Activated CD8-positive, alpha-beta memory T cell treated with anti-CD3 and anti-CD28 coated beads for 36 hours (primary cell): ENCODE measurements at regions not wholly inside any gene's neighbourhood (a gene's known extent, or its start where the extent isn't known, plus 50 kb on each side); places are given as distances from the start of the nearest gene placed in this dataset.

Experiments used
- CTCF ChIA-PET: fragments of 350-600 bp; sonication (Branson Sonifier 250); formaldehyde crosslinking; loops from one replicate; lab custom pipeline; 2021; ENCODE audit warnings: antibody characterized with exemption; lab: Charles Lee
- POLR2A ChIA-PET: fragments of 350-600 bp; sonication (Branson Sonifier 250); formaldehyde crosslinking; loops from one replicate; lab custom pipeline; 2021; ENCODE audit warnings: antibody characterized with exemption; lab: Charles Lee

- ChIA-PET POLR2A (no interaction called here), CTCF (no interaction called here)
Observed at GRCh38 chr9:107222020-107222522, 61.0 kb upstream of the RAD23B start.

- ChIA-PET POLR2A (no interaction called here), CTCF (interaction anchor here (1.1 kb wide), 1 partner anchor 11 kb away, joined by 3 read pairs; no protein-coding TSS in a partner anchor)
Observed at GRCh38 chr9:107223381-107223780, 59.7 kb upstream of the RAD23B start.

- ChIA-PET CTCF (no interaction called here), POLR2A (no interaction called here)
Observed at GRCh38 chr9:107224252-107224651, 58.8 kb upstream of the RAD23B start.

GRCh38 chr9:107226421-107226820, 56.7 kb upstream of the RAD23B start:
- ChIA-PET CTCF (no interaction called here), POLR2A (no interaction called here)

GRCh38 chr9:107227774-107228173, 55.3 kb upstream of the RAD23B start:
- CTCF ChIA-PET, result no interaction called here

GRCh38 chr9:107228496-107229039, 54.5 kb upstream of the RAD23B start:
- POLR2A ChIA-PET, result no interaction called here
- CTCF ChIA-PET, result no interaction called here

More at GRCh38 chr9:107227774-107228173, 55.3 kb upstream of the RAD23B start:
- POLR2A ChIA-PET, result no interaction called here

GRCh38 chr9:107229241-107229741, 53.8 kb upstream of the RAD23B start:
- ChIA-PET POLR2A (no interaction called here), CTCF (no interaction called here)
